Smooth muscle cell (in vitro differentiated cells): ENCODE measurements at regions not wholly inside any gene's neighbourhood (a gene's known extent, or its start where the extent isn't known, plus 50 kb on each side); places are given as distances from the start of the nearest gene placed in this dataset.

Experiments used
- DNase-seq: peaks from one replicate; lab custom pipeline; 2025; ENCODE audit not compliant: unreplicated experiment; lab: John Stamatoyannopoulos, UW
- H2AFZ ChIP-seq: fragments of 200-600 bp; sonication (generic); 2 replicates; pipeline ENCODE4 v1.6.0; 2016; ENCODE audit warnings: antibody characterized with exemption, low read depth, mild to moderate bottlenecking
- H3F3A ChIP-seq: fragments of 200-600 bp; sonication (generic); 2 replicates; pipeline ENCODE4 v1.6.0; 2017; ENCODE audit warnings: antibody characterized with exemption, low read depth
- H3K27ac ChIP-seq: fragments of 200-600 bp; sonication (generic); 2 replicates; pipeline ENCODE4 v1.5.1; 2016; ENCODE audit warnings: low read depth, mild to moderate bottlenecking
- H3K27me3 ChIP-seq: fragments of 200-600 bp; sonication (generic); 2 replicates; pipeline ENCODE4 v1.6.1; 2016; ENCODE audit warnings: low read depth, mild to moderate bottlenecking
- H3K36me3 ChIP-seq: fragments of 200-600 bp; sonication (generic); 2 replicates; pipeline ENCODE4 v1.5.1; 2016; ENCODE audit warnings: low read depth
- H3K4me1 ChIP-seq: fragments of 200-600 bp; sonication (generic); 2 replicates; pipeline ENCODE4 v1.5.1; 2016; ENCODE audit warnings: low read depth
- H3K4me2 ChIP-seq: fragments of 200-600 bp; sonication (generic); 2 replicates; pipeline ENCODE4 v1.6.0; 2016; ENCODE audit warnings: mild to moderate bottlenecking
- H3K4me3 ChIP-seq: fragments of 200-600 bp; sonication (generic); 2 replicates; pipeline ENCODE4 v1.5.1; 2016; ENCODE audit warnings: mild to moderate bottlenecking
- H3K79me2 ChIP-seq: fragments of 200-600 bp; sonication (generic); 2 replicates; pipeline ENCODE4 v1.6.0; 2016; ENCODE audit warnings: low read depth, mild to moderate bottlenecking
- H3K9ac ChIP-seq: fragments of 200-600 bp; sonication (generic); 2 replicates; pipeline ENCODE4 v1.6.0; 2016; ENCODE audit warnings: low read depth
- H3K9me3 ChIP-seq: fragments of 200-600 bp; sonication (generic); replicated peaks from 2 replicates; pipeline ENCODE4 v1.5.1; 2016; ENCODE audit warnings: low read depth
- H4K20me1 ChIP-seq: fragments of 200-600 bp; sonication (generic); 2 replicates; pipeline ENCODE4 v1.6.0; 2016; ENCODE audit warnings: low read depth
- CTCF ChIP-seq: fragments of 200-600 bp; sonication (generic); IDR thresholded peaks from 2 replicates; pipeline ENCODE4 v1.5.1; 2017; ENCODE audit warnings: borderline replicate concordance, mild to moderate bottlenecking, antibody characterized with exemption; ENCODE audit not compliant: insufficient read depth, poor library complexity, severe bottlenecking
- WGBS: methylation state at CpG from one replicate; pipeline ENCODE4 v1.1.7; 2016; ENCODE audit warnings: low lambda C conversion rate; 5-methylcytosine and 5-hydroxymethylcytosine counted together

GRCh38 chr10:8242295-8242872 is 187.9 kb downstream of the GATA3 start:
- Histone ChIP-seq H2AFZ (no peak overlapping the region), H3K4me2 (no peak overlapping the region), H3K27me3 (no peaks in the 10 kb centered on the region), H3K36me3 (no peaks in the 10 kb centered on the region), H3F3A (no peaks in the 10 kb centered on the region), H4K20me1 (no peaks in the 10 kb centered on the region), H3K9me3 (no peaks in the 10 kb centered on the region), H3K4me1 (no peaks in the 10 kb centered on the region), H3K4me3 (no peak overlapping the region), H3K79me2 (no peaks in the 10 kb centered on the region), H3K9ac (no peak overlapping the region), H3K27ac (no peak overlapping the region)
- no peak for TF ChIP-seq CTCF
- DNase-seq = no peak
- WGBS = 93% methylated on average over 8 of the region's 8 CpGs

GRCh38 chr10:8245131-8245813 is 190.8 kb downstream of the GATA3 start:
- H3K9ac ChIP-seq = no peak overlapping the region
- no peaks in the 10 kb centered on the region for H3F3A ChIP-seq
- no peak for DNase-seq
- 36% methylated on average over 8 of the region's 8 CpGs for WGBS
- peak overlapping the region; percentile 13 for H3K27ac ChIP-seq
- H3K4me3 ChIP-seq = no peak overlapping the region
- no peak for TF ChIP-seq CTCF
- no peaks in the 10 kb centered on the region for H3K4me1 ChIP-seq
- no peaks in the 10 kb centered on the region for H3K27me3 ChIP-seq
- H3K36me3 ChIP-seq = no peaks in the 10 kb centered on the region
- no peaks in the 10 kb centered on the region for H4K20me1 ChIP-seq
- peak overlapping the region; percentile 78 for H2AFZ ChIP-seq
- H3K9me3 ChIP-seq = no peaks in the 10 kb centered on the region
- peak overlapping the region; percentile 66 for H3K4me2 ChIP-seq
- no peaks in the 10 kb centered on the region for H3K79me2 ChIP-seq

GRCh38 chr10:8245814-8246142 is 191.3 kb downstream of the GATA3 start:
- Histone ChIP-seq H3K9ac (no peak overlapping the region), H3K4me3 (no peak overlapping the region), H2AFZ (no peak overlapping the region), H3K36me3 (no peaks in the 10 kb centered on the region), H3F3A (no peaks in the 10 kb centered on the region), H3K4me1 (no peaks in the 10 kb centered on the region), H3K79me2 (no peaks in the 10 kb centered on the region), H3K27ac (no peak overlapping the region), H3K27me3 (no peaks in the 10 kb centered on the region), H3K9me3 (no peaks in the 10 kb centered on the region), H3K4me2 (peak overlapping the region; percentile 66), H4K20me1 (no peaks in the 10 kb centered on the region)
- no peak for TF ChIP-seq CTCF
- DNase-seq = no peak
- WGBS = 77% methylated on average over 3 of the region's 3 CpGs

GRCh38 chr10:8246548-8246947 is 192.1 kb downstream of the GATA3 start:
- no peaks in the 10 kb centered on the region for H4K20me1 ChIP-seq
- 97% methylated on average over 2 of the region's 2 CpGs for WGBS
- no peaks in the 10 kb centered on the region for H3K4me1 ChIP-seq
- H3K9me3 ChIP-seq = no peaks in the 10 kb centered on the region
- no peak for DNase-seq
- no peak for TF ChIP-seq CTCF
- no peak overlapping the region for H3K4me2 ChIP-seq
- no peak overlapping the region for H3K9ac ChIP-seq
- no peaks in the 10 kb centered on the region for H3K27me3 ChIP-seq
- no peak overlapping the region for H3K27ac ChIP-seq
- no peak overlapping the region for H2AFZ ChIP-seq
- no peak overlapping the region for H3K4me3 ChIP-seq
- no peaks in the 10 kb centered on the region for H3K79me2 ChIP-seq
- H3K36me3 ChIP-seq = no peaks in the 10 kb centered on the region
- no peaks in the 10 kb centered on the region for H3F3A ChIP-seq
